KMS-11 (cell line): ENCODE measurements at regions not wholly inside any gene's neighbourhood (a gene's known extent, or its start where the extent isn't known, plus 50 kb on each side); places are given as distances from the start of the nearest gene placed in this dataset.
"Not testable (repeated sequence)": the region's sequence is repeated elsewhere in the genome, so short reads cannot be mapped to it uniquely, and the experiment has no call there.

Source experiments
- H2AFZ ChIP-seq: fragments of 200-600 bp; sonication (generic); 2 replicates; pipeline ENCODE4 v1.6.1; 2016; ENCODE audit warnings: antibody characterized with exemption, mixed run types, low read depth
- H3K27ac ChIP-seq: fragments of 200-600 bp; sonication (generic); 2 replicates; pipeline ENCODE4 v1.6.1; 2016; ENCODE audit warnings: mild to moderate bottlenecking, mixed run types
- H3K27me3 ChIP-seq: fragments of 200-600 bp; sonication (generic); 2 replicates; pipeline ENCODE4 v1.6.1; 2017; ENCODE audit warnings: mild to moderate bottlenecking, low read depth, mixed run types, moderate library complexity; ENCODE audit not compliant: insufficient read depth
- H3K36me3 ChIP-seq: fragments of 200-600 bp; sonication (generic); 2 replicates; pipeline ENCODE4 v1.6.1; 2017; ENCODE audit warnings: mild to moderate bottlenecking, mixed run types; ENCODE audit not compliant: insufficient read depth
- H3K4me1 ChIP-seq: fragments of 200-600 bp; sonication (generic); 2 replicates; pipeline ENCODE4 v1.6.1; 2016; ENCODE audit warnings: mild to moderate bottlenecking, low read depth, mixed run types; ENCODE audit not compliant: poor library complexity, severe bottlenecking
- H3K4me2 ChIP-seq: fragments of 200-600 bp; sonication (generic); 2 replicates; pipeline ENCODE4 v1.7.0; 2016; ENCODE audit warnings: mild to moderate bottlenecking, mixed run types
- H3K4me3 ChIP-seq: fragments of 200-600 bp; sonication (generic); IDR thresholded peaks from 2 replicates; pipeline ENCODE4 v1.6.1; 2017; ENCODE audit warnings: low read depth, low read length, mixed read lengths; ENCODE audit not compliant: insufficient read depth
- H3K79me2 ChIP-seq: fragments of 200-600 bp; sonication (generic); 2 replicates; pipeline ENCODE4 v1.6.1; 2016; ENCODE audit warnings: low read depth, mixed run types; ENCODE audit not compliant: insufficient read depth
- H3K9ac ChIP-seq: fragments of 200-600 bp; sonication (generic); 2 replicates; pipeline ENCODE4 v1.6.1; 2016; ENCODE audit warnings: mild to moderate bottlenecking, mixed run types
- H4K20me1 ChIP-seq: fragments of 200-600 bp; sonication (generic); 2 replicates; pipeline ENCODE4 v1.6.1; 2016; ENCODE audit warnings: mild to moderate bottlenecking, mixed run types; ENCODE audit not compliant: insufficient read depth
- CTCF ChIP-seq: fragments of 200-600 bp; sonication (generic); conservative IDR thresholded peaks from 2 replicates; pipeline ENCODE4 v1.6.1; 2017; ENCODE audit warnings: low read depth, mild to moderate bottlenecking, antibody characterized with exemption, low read length, moderate library complexity, mixed read lengths

- no peaks in the 10 kb centered on the region for H3K27me3 ChIP-seq
- H3K79me2 ChIP-seq, result no peaks in the 10 kb centered on the region
- H3K27ac ChIP-seq, result no peak overlapping the region
- no peak for TF ChIP-seq CTCF
- H4K20me1 ChIP-seq, result no peaks in the 10 kb centered on the region
- no peaks in the 10 kb centered on the region; the same call in 1 of the 2 replicates for H3K36me3 ChIP-seq
- no peak overlapping the region for H3K4me2 ChIP-seq
- no peak overlapping the region for H3K4me3 ChIP-seq
- no peak overlapping the region for H2AFZ ChIP-seq
- no peak overlapping the region for H3K9ac ChIP-seq
- H3K4me1 ChIP-seq, result no peaks in the 10 kb centered on the region
Measured at GRCh38 chr2:81395746-81396145, 1091.2 kb upstream of the LRRTM1 start.

GRCh38 chr2:81389203-81389602, 1084.7 kb upstream of the LRRTM1 start:
- H3K9ac ChIP-seq, result no peak overlapping the region
- no peak overlapping the region for H2AFZ ChIP-seq
- H3K4me3 ChIP-seq, result no peak overlapping the region
- H3K79me2 ChIP-seq, result no peaks in the 10 kb centered on the region
- H3K36me3 ChIP-seq, result peaks cover 4% of the 10 kb centered on the region; the same call in 1 of the 2 replicates
- peak; percentile 70 for TF ChIP-seq CTCF
- H3K27me3 ChIP-seq, result no peaks in the 10 kb centered on the region
- H4K20me1 ChIP-seq, result no peaks in the 10 kb centered on the region
- no peak overlapping the region for H3K4me2 ChIP-seq
- H3K27ac ChIP-seq, result no peak overlapping the region
- no peaks in the 10 kb centered on the region for H3K4me1 ChIP-seq

GRCh38 chr2:81363800-81364199, 1059.2 kb upstream of the LRRTM1 start:
- no peak for TF ChIP-seq CTCF
- Histone ChIP-seq H3K27me3 (no peaks in the 10 kb centered on the region), H3K36me3 (no peaks in the 10 kb centered on the region), H3K4me2 (no peak overlapping the region), H4K20me1 (no peaks in the 10 kb centered on the region), H3K79me2 (no peaks in the 10 kb centered on the region), H3K9ac (no peak overlapping the region), H3K4me3 (no peak overlapping the region), H3K4me1 (no peaks in the 10 kb centered on the region), H2AFZ (no peak overlapping the region), H3K27ac (no peak overlapping the region)

GRCh38 chr2:81362468-81362867, 1057.9 kb upstream of the LRRTM1 start:
- not testable (repeated sequence) for H3K36me3 ChIP-seq, H3K79me2 ChIP-seq, H2AFZ ChIP-seq, H4K20me1 ChIP-seq, H3K4me2 ChIP-seq, H3K4me1 ChIP-seq, H3K27me3 ChIP-seq, H3K27ac ChIP-seq, H3K4me3 ChIP-seq, H3K9ac ChIP-seq

- Histone ChIP-seq H3K36me3 (no peaks in the 10 kb centered on the region), H3K4me1 (no peaks in the 10 kb centered on the region), H3K27ac (no peak overlapping the region), H3K4me3 (no peak overlapping the region), H2AFZ (no peak overlapping the region), H4K20me1 (no peaks in the 10 kb centered on the region), H3K79me2 (no peaks in the 10 kb centered on the region), H3K9ac (no peak overlapping the region), H3K27me3 (no peaks in the 10 kb centered on the region), H3K4me2 (no peak overlapping the region)
- TF ChIP-seq CTCF, result no peak
Measured at GRCh38 chr2:81355436-81355835, 1050.9 kb upstream of the LRRTM1 start.
